Upper lobe of left lung (tissue), 4 donors: ENCODE measurements at regions not wholly inside any gene's neighbourhood (a gene's known extent, or its start where the extent isn't known, plus 50 kb on each side); places are given as distances from the start of the nearest gene placed in this dataset.

ENCODE experiments used
- CTCF ChIP-seq, 6 experiments: fragments of 450-650 bp in 4 of 6; fragments of 200-600 bp in 2 of 6; sonication (generic) in 2 of 6; IDR thresholded peaks; one replicate each; pipeline ENCODE4 v1.5.1; 2016 to 2019; ENCODE audit warnings: antibody characterized with exemption in 6 of 6
- POLR2A ChIP-seq, 4 donors: fragments of 450-650 bp; IDR thresholded peaks; one replicate each; pipeline ENCODE4 v1.5.1; 2016 to 2017; ENCODE audit warnings: antibody characterized with exemption in 4 of 4, mild to moderate bottlenecking in 2 of 4

- TF ChIP-seq POLR2A (IDR thresholded peaks at IDR 0.05) = no peak
- TF ChIP-seq CTCF (IDR thresholded peaks at IDR 0.05) = no peak
Observed at GRCh38 chr18:78734614-78734945, 245.0 kb upstream of the SALL3 start.
